Activated T-cell treated with anti-CD3 and anti-CD28 coated beads, Interleukin-2, amount 50 U/mL, for 4 hours (primary cell): ENCODE measurements at regions not wholly inside any gene's neighbourhood (a gene's known extent, or its start where the extent isn't known, plus 50 kb on each side); places are given as distances from the start of the nearest gene placed in this dataset.

Experiments used
- ATAC-seq, 2 donors: fragments of 200-7000 bp; cut with Tn5 transposase; one replicate each; pipeline ENCODE4 v1.10.0; 2021
- DNase-seq: peaks from one replicate; pipeline ENCODE4 v3.0.0-alpha.2; 2020
- H3K27me3 Mint-ChIP-seq: one replicate; pipeline ENCODE4 v1.8.0; 2021; ENCODE audit warnings: low read depth, mixed read lengths
- H3K36me3 Mint-ChIP-seq: one replicate; pipeline ENCODE4 v1.8.0; 2022; ENCODE audit warnings: mixed read lengths; ENCODE audit not compliant: insufficient read depth
- H3K4me1 Mint-ChIP-seq: one replicate; pipeline ENCODE4 v1.8.0; 2021; ENCODE audit warnings: low read depth, mixed read lengths
- H3K4me3 Mint-ChIP-seq: one replicate; pipeline ENCODE4 v1.8.0; 2021; ENCODE audit warnings: mild to moderate bottlenecking, moderate library complexity, mixed read lengths
- H3K9me3 Mint-ChIP-seq: one replicate; pipeline ENCODE4 v1.8.0; 2021; ENCODE audit warnings: mixed read lengths

DNA sequence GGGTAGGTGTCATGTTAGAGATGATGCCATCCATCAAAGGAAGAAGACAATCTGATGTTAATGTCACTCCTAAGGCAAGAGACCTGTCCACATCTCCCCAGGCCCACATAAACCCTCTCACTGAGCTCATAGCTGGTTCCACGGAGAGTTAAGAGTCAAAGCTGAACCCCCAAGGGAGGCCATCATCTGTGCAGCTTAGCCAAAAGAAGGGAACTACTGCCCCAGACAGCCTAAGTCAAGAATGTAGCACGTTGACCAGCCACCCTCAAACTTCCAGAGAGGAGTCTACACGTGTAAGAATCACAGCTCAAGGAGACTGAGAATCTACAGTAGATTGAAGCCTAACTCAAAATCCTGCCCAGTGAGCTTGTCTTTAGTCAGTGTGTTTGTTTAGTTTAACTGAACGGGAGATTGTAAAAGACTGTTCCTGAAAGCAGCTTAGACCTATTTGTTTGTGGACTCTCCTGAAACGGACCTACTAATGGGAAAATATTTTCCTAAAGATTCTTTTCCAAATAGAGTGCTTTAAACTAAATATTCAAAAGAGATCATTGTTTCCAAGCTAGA is 192.7 kb upstream of the NFE2L3 start:
- no peaks in the 10 kb centered on the region for H3K4me1 Mint-ChIP-seq
- H3K36me3 Mint-ChIP-seq: no peaks in the 10 kb centered on the region
- no peak for DNase-seq
- H3K27me3 Mint-ChIP-seq: peaks cover 3% of the 10 kb centered on the region
- no peak overlapping the region for H3K4me3 Mint-ChIP-seq
- H3K9me3 Mint-ChIP-seq: no peaks in the 10 kb centered on the region
- ATAC-seq: no peak

DNA sequence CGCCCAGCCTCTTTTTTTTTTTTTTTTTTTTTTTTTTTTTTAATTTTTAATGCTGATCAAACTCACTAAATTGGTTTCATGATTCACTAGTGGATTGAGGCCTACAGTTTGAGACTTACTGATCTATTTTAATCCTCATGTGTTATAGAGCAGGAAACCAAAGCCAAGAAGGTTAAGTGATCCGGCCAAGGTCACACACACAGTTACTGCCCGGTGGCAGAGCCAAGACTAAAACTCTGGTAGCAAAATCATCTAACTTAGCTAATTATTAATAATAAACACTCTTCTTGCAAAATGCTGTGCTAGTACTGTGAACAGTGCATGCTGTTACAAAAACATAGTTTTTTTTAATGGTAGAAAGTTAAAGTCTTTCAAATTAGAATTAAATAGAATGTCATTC is 188.3 kb upstream of the NFE2L3 start:
- no peaks in the 10 kb centered on the region for H3K9me3 Mint-ChIP-seq
- H3K36me3 Mint-ChIP-seq: no peaks in the 10 kb centered on the region
- no peak for DNase-seq
- peaks cover 13% of the 10 kb centered on the region for H3K4me1 Mint-ChIP-seq
- no peak for ATAC-seq
- H3K27me3 Mint-ChIP-seq: peaks cover 38% of the 10 kb centered on the region
- H3K4me3 Mint-ChIP-seq: no peak overlapping the region

DNA sequence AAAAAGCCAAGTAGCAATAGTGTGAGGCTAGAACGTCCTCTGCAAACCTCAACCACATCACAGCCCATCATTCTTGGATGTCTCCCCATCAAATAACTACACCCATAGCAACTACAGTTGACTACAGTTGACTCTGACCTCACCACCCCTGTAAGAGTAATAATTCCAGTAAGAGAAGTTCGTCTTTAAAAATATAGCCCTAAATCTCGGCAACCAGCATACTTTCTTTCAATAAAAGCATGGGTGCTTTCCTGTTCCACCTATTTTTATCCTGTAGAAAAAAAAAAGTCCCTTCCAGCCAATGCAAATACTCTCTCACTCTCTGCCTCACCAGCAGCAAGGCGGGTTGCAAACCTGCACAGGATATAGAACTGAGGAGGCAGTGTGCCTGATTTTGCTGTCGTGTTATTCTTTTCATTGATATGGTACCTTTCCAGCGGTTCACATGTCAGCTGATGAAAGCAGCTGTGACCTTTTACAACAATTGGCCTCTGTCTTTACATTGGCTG is 187.5 kb upstream of the NFE2L3 start:
- peaks cover 14% of the 10 kb centered on the region for H3K4me1 Mint-ChIP-seq
- no peaks in the 10 kb centered on the region for H3K36me3 Mint-ChIP-seq
- ATAC-seq (no peak), DNase-seq (no peak)
- peaks cover 39% of the 10 kb centered on the region for H3K27me3 Mint-ChIP-seq
- no peak overlapping the region for H3K4me3 Mint-ChIP-seq
- no peaks in the 10 kb centered on the region for H3K9me3 Mint-ChIP-seq

DNA sequence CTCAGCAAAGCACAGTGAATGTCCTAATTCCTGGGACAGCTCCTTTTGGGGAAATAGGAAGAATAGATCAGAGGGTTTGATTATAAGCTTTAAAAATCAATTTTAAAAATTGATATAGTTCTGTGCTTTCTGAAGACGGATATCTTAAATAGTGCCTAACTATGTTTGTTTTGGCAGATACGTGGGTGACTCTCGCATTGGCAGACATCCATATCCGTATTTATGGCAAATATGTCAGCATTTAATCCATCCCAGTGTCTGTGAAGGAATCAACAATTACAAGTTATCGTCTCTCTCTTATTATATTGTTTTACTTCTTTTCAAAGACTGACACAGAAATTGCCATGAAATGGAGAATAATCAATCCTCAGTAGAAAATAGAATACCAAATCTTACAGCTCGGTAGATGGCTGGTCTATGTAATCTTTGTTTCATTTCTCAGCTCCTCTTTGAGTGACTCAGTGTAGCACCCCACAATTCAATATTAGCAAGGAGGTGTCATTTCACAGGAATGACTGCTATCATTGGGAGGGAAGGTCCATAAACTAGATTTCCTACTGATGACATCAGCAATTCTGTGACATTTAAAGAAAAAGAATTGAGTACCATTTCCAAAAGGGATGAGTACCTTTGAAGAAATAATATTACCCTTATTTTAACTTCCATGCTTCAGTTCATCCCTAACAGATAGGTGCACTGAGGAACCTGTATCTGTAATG is 186.4 kb upstream of the NFE2L3 start:
- Mint-ChIP-seq H3K27me3 (peaks cover 40% of the 10 kb centered on the region), H3K4me3 (no peak overlapping the region), H3K9me3 (no peaks in the 10 kb centered on the region), H3K36me3 (no peaks in the 10 kb centered on the region), H3K4me1 (peaks cover 14% of the 10 kb centered on the region)
- DNase-seq (no peak), ATAC-seq (no peak)

DNA sequence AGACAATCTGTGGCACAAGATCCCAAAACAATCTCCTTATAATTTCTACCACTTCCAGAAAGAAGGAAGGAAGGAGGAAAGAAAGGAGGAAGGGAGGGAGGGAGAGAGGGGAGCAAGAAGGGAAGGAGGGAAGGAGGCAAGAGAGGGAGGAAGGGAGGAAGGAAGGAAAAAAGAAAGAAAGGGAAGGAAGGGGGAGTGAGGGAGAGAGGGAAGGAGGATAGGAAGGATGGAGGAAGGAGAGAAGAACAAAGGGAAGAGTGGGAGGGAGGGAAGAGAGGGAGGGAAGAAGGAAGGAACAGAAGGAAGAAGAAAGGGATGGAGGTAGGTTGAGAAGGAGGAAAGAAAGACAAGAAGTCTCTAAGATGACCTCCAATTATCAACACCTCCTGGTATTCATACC is 185.5 kb upstream of the NFE2L3 start:
- no peak overlapping the region for H3K4me3 Mint-ChIP-seq
- no peaks in the 10 kb centered on the region for H3K36me3 Mint-ChIP-seq
- H3K27me3 Mint-ChIP-seq: peaks cover 43% of the 10 kb centered on the region
- ATAC-seq (no peak), DNase-seq (no peak)
- no peaks in the 10 kb centered on the region for H3K9me3 Mint-ChIP-seq
- peaks cover 14% of the 10 kb centered on the region for H3K4me1 Mint-ChIP-seq

DNA sequence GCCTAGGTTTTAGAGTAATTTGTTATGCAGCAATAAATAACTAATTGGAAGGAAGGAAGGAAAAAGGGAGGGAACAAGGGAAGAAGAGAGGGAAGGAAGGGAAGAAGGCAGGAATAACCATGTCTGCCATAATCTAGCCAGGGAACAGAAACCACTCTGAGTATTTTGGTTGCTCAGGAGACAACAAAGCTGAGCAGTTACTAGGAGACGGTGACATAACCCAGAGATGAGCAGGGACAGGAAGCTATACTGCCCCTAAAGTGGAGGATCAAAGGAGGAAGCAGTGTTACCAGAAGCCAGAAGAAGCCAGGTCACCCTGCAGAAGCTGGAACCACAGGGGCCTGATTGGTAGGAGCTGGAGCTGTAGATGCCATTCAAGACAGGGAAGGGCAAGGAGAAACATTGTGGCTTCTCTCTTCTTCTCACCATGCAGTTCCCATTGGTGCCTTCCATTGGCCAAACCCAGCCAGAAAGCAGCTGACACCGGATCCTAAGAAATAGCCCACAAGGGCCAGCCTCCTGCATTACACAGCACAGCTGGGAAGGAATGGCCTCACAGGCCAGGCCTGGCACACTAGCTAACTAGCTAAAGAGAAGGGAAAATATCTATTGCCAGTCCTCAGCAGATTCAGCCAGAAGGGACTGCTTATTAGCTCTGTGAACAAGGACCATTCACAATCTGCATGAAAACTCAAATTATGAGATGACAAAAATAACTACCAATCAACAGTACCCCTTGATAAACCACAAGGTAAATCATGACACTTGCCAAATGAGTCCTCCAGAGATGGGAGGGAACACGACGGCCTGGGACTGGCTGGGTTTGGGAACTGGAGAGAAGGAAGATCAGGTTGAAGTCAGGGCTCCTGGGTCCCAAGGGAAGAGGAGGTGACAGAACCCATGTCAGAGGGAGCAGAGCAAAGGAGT is 184.5 kb upstream of the NFE2L3 start:
- peaks cover 43% of the 10 kb centered on the region for H3K27me3 Mint-ChIP-seq
- H3K36me3 Mint-ChIP-seq: no peaks in the 10 kb centered on the region
- ATAC-seq: peak in 1 of 2 donors; percentile 35
- DNase-seq: no peak
- peaks cover 2% of the 10 kb centered on the region for H3K9me3 Mint-ChIP-seq
- no peak overlapping the region for H3K4me3 Mint-ChIP-seq
- H3K4me1 Mint-ChIP-seq: peaks cover 14% of the 10 kb centered on the region

DNA sequence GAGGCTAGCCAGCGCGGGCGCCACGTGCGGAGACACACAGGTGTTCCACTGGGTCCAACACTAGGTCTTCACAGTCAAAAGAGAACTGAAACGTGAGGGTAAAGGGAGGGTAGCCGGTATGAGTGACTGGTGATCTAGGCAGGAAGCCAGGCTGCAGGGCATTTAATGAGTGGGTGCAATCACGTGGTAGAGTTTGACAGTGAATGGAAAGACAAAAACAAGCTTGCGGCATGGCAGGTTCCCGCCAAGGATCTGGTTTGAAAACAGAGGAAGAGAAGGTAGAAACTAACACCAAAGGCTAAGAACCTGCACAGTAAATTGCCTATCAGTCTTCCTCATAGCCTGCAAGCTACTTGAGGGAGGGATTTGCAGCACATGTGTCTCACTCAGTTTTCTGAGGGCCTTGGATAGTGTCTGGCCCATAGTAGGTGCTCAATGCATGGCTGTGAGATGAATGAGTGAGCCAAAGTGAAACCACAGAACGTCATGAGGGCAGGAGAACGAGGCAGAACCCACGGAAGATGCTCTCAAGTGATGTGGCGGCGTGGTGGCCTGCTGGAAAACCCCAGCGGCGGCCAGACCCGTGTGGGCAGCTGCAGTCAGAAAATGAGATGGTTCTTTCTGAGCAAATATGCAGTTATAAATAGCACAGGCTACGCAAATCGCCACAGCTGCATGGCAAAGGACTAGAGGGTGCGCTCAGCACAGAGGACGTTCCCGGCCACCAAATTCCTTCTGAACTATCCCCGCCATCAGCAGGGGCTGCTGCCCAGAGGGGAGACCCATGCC is 183.6 kb upstream of the NFE2L3 start:
- H3K4me3 Mint-ChIP-seq: peak overlapping the region; percentile 14
- H3K36me3 Mint-ChIP-seq: no peaks in the 10 kb centered on the region
- DNase-seq (no peak), ATAC-seq (peak; percentile 79 to 81)
- peaks cover 40% of the 10 kb centered on the region for H3K27me3 Mint-ChIP-seq
- H3K4me1 Mint-ChIP-seq: peaks cover 14% of the 10 kb centered on the region
- H3K9me3 Mint-ChIP-seq: peaks cover 6% of the 10 kb centered on the region

DNA sequence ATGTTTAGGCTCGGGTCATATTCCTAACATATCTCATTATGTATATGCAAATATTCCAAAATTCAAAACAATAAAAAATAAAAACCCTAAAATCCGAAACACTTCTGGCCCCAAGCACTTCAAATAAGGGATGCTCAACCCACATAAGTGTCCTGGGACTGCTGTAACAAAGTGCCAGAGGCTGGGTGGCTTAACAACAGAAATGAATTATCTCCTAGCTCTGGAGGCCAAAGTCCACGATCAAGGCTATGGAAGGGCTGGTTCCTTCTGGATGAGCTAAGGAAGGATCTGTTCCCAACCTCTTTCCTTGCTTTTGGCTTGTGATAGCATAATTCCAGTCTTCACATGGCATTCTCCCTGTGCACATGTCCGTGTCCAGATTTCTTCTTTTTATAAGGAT is 181.6 kb upstream of the NFE2L3 start:
- ATAC-seq (no peak), DNase-seq (no peak)
- H3K4me1 Mint-ChIP-seq: peaks cover 14% of the 10 kb centered on the region
- peaks cover 6% of the 10 kb centered on the region for H3K9me3 Mint-ChIP-seq
- H3K4me3 Mint-ChIP-seq: no peak overlapping the region
- H3K27me3 Mint-ChIP-seq: peaks cover 32% of the 10 kb centered on the region
- H3K36me3 Mint-ChIP-seq: no peaks in the 10 kb centered on the region

DNA sequence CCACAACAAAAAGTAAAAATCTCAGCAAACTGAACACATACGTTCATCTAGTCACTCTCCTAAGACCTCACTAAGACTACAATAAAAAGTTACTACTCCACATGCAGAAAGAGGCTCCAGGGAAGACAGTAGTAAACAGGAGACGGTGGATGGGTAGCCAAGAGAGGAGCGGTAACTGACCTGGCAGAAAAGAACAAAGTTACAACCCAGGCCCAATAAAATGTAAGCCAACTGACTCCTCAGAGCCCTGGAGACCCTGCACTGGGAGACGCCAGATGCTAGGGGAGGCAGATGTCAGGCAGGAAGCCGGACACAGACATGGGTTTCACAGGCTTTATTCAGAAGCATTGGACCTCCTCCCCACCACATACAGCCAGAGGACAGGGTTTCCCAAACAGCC is 181.1 kb upstream of the NFE2L3 start:
- Mint-ChIP-seq H3K27me3 (peaks cover 27% of the 10 kb centered on the region), H3K9me3 (peaks cover 6% of the 10 kb centered on the region), H3K4me3 (no peak overlapping the region), H3K4me1 (peaks cover 14% of the 10 kb centered on the region), H3K36me3 (no peaks in the 10 kb centered on the region)
- ATAC-seq (no peak), DNase-seq (no peak)

DNA sequence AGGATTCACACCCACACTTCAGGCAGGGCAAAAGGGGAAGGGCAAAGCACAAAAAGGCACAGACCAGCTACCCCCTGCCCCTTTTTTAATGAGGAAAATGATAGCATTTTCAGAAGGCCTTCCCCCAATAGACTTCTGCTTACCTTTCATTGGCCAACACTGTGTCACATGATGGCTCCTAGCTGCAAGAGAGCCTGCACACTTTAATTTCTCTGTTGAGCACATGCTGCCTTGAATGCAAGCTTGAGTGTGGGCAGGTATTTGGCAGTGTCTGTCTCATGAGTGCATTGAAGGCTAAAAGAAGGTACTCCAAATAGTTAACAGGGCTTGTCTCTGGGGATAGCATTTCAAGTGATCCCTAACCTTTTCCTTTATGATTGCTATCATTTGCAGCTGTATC is 175.4 kb upstream of the NFE2L3 start:
- Mint-ChIP-seq H3K36me3 (no peaks in the 10 kb centered on the region), H3K9me3 (peaks cover 6% of the 10 kb centered on the region), H3K27me3 (peaks cover 8% of the 10 kb centered on the region), H3K4me1 (no peaks in the 10 kb centered on the region), H3K4me3 (no peak overlapping the region)
- ATAC-seq: no peak
- DNase-seq: no peak

DNA sequence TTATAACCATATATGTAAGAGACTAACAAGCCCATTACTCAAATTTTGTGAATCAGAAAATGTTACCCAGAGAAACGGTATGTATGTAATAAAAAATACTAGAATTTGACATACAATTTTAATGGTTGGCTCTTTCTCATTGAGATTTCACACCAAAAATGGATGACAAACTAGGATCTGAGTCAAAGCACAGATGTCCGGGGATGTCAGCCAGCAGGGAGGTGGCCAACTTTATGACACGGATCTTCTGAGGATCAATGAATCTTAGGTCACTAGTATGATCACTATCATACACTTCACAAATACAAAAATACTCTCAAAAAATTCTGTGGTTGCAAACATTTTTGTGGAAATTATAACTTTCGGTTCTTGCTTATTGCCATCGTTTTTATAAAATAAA is 173.5 kb upstream of the NFE2L3 start:
- Mint-ChIP-seq H3K9me3 (no peaks in the 10 kb centered on the region), H3K4me3 (no peak overlapping the region), H3K4me1 (no peaks in the 10 kb centered on the region), H3K27me3 (peaks cover 10% of the 10 kb centered on the region), H3K36me3 (no peaks in the 10 kb centered on the region)
- no peak for DNase-seq
- ATAC-seq: no peak

DNA sequence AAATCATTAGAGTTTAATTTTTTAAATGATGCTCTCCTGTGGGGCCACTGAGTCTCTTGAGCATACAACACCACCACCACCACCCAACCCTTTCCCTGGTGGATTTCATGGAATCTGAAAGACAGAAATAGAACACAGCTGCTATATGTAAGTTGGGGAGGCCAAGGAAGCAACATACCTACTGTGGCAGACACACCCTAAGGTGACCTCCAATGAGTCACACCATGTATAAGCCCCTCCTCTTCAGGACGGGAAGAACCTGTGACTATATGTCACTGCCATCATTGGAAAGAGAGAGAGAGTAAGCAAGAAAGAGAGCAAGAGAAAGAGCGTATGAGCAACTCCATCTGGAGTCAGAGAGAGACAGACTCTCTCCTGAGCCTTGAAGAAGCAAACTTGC is 172.4 kb upstream of the NFE2L3 start:
- DNase-seq: no peak
- no peak for ATAC-seq
- H3K36me3 Mint-ChIP-seq: no peaks in the 10 kb centered on the region

DNA sequence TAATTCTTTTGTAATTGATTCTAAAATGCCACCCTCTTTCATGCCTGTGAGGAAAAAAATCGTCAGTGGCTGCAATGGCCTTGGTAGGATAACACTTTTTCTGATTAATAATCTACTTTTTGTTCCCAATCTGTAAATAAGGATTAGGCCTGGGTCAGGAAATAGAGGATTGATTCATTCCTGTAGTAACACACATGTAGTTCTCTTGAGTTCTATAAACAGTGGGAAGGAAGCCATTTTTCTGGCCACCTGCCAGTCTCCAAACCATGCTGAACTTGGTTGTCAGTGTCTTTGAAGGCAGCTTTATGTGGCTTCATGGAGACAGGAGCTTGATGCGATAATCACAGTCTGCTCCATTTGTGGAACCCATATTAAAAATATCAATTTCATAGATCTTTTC is 169.3 kb upstream of the NFE2L3 start:
- H3K27me3 Mint-ChIP-seq: peaks cover 24% of the 10 kb centered on the region
- no peaks in the 10 kb centered on the region for H3K4me1 Mint-ChIP-seq
- DNase-seq (no peak), ATAC-seq (no peak)
- H3K4me3 Mint-ChIP-seq: no peak overlapping the region
- H3K36me3 Mint-ChIP-seq: no peaks in the 10 kb centered on the region
- no peaks in the 10 kb centered on the region for H3K9me3 Mint-ChIP-seq

More for the DNA sequence above, 172.4 kb upstream of the NFE2L3 start:
- H3K27me3 Mint-ChIP-seq: peaks cover 13% of the 10 kb centered on the region
- no peaks in the 10 kb centered on the region for H3K4me1 Mint-ChIP-seq
- no peak overlapping the region for H3K4me3 Mint-ChIP-seq
- no peaks in the 10 kb centered on the region for H3K9me3 Mint-ChIP-seq

DNA sequence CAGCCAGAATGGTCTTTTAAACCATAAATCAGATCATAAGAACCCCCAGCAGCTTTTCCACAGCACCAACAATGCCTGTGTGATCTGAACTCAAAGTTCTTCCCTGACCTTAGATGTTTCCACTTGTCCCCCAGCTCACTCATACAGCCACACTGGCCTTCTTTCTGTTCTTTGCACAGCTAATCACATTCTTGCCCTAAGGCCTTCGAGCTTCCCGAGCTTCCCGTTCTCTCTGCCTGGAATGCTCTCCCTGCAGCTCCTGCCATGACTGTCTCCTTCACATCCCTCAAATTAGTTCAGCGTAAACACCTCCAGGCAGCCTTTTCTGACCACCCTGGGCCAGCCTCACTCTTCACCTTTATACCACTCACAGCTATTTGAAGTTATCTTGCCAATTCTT is 166.8 kb upstream of the NFE2L3 start:
- Mint-ChIP-seq H3K27me3 (peaks cover 26% of the 10 kb centered on the region), H3K4me3 (no peak overlapping the region), H3K4me1 (no peaks in the 10 kb centered on the region), H3K36me3 (no peaks in the 10 kb centered on the region), H3K9me3 (no peaks in the 10 kb centered on the region)
- ATAC-seq: no peak
- DNase-seq: no peak
